GM18502 (cell line): ENCODE measurements at regions not wholly inside any gene's neighbourhood (a gene's known extent, or its start where the extent isn't known, plus 50 kb on each side); places are given as distances from the start of the nearest gene placed in this dataset.
A peak's percentile ranks its signal among the peaks of the same experiment; 100 is the strongest.
"Not testable (repeated sequence)": the region's sequence is repeated elsewhere in the genome, so short reads cannot be mapped to it uniquely, and the experiment has no call there.

Source experiments
- ATAC-seq: cut with Tn5 transposase; IDR thresholded peaks from one replicate; pipeline ENCODE4 v1.9.1; 2021; ENCODE audit warnings: mild to moderate bottlenecking; ENCODE audit not compliant: unreplicated experiment, poor library complexity

DNA sequence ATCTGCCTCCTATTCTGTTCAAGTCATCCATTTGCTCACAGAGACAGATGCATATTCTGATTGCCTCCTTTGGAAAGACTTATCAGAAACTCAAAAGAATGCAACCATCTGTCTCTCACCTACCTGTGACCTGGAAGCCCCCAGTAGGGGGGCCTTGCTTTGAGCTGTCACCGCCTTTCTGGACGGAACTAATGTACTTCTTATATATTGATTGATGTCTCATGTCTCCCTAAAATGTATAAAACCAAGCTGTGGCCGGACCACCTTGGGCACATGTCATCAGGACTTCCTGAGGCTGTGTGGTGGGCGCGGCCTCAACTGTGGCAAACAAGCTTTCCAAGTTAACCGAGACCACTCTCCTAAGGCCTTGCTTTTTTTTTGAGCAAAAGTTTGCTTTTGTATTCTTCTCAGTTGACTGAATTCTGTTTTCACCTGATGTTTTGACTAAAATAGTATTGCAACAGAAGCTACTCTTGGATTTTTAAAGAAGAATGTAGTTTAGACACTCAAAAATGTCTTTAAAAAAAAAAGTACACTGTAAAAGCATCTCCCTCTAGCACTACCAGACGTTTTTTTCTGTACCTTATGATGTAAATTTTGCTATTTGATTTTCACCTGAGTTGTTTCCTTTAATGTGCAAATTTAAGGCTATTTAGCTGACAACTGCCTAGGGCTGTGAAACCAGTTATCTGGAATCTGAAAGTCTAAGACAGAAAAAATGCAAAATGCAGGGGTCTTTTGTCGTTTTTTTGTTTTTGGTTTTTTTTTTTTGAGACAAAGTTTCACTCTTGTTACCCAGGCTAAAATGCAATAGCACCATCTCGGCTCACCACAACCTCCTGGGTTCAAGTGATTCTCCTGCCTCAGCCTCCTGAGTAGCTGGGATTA, 298.8 kb upstream of the SGCG start:
- not testable (repeated sequence) for ATAC-seq

DNA sequence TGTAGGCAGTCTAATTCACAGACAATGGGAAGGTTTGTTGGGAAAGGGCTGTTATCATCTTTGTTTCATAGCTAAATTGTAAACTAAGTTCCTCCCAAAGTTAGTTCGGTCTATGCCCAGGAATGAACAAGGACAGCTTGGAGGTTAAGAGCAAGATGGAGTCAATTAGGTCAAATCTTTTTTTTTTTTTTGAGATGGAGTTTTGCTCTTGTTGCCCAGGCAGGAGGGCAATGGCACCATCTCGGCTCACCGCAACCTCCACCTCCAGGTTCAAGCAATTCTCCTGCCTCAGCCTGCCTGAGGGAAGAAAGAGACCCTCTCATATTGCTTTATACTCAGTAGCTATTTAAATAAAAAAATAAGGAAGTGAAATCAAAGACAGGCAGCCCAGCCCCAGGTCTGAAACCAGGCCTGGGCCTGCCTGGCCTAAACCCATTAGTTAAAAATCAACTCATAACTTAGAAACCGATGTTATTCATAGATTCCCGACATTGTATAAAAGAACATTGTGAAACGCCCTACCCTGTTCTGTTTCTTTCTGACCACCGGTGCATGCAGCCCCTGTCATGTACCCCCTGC, 297.4 kb upstream of the SGCG start:
- no peak for ATAC-seq

DNA sequence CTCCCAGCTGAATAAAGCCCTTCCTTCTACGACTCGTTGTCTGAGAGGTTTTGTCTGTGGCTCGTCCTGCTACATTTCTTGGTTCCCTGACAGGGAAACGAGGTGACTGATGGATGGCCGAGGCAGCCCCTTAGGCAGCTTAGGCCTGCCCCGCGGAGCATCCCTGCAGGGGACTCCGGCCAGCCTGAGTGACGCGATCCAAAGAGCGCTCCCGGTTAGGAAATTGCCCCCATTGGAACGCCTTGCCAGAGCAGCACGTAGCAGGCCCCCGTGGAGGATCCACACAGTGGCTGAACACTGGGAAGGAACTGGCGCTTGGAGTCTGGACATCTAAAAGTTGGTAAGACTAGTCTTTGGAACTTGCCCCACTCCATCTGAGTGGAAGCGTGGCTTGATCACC, 296.8 kb upstream of the SGCG start:
- ATAC-seq = no peak

DNA sequence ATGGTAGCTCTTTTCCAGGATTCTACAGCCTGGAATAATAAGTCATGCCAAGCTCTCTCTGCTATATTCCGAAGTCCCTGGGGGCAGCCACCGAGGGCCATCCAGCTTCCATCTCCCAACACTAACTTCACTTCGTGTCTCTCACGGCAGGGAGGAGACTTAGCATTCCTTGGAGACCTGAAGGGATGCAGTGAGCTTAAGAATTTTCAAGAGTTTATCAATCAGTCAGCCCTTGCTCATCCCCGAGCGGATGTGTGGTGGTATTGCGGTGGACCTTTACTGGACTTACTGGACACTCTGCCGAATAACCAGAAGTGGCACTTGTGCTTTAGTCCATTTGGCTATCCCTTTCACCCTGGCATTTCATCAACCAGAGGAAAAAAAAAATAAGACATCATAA, 294.7 kb upstream of the SGCG start:
- not testable (repeated sequence) for ATAC-seq

DNA sequence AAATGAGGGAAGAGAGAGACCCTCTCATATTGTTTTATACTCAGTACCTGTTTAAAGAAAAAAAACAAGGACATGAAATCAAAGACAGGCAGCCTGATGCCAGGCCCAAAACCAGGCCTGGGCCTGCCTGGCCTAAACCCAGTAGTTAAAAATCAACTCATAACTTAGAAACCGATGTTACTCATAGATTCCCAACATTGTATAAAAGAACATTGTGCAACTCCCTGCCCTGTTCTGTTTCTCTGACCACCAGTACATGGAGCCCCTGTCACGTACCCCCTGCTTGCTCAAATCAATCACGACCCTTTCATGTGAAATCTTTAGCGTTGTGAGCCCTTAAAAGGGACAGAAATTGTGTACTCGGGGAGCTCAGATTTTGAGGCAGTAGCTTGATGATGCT, 291.4 kb upstream of the SGCG start:
- not testable (repeated sequence) for ATAC-seq

DNA sequence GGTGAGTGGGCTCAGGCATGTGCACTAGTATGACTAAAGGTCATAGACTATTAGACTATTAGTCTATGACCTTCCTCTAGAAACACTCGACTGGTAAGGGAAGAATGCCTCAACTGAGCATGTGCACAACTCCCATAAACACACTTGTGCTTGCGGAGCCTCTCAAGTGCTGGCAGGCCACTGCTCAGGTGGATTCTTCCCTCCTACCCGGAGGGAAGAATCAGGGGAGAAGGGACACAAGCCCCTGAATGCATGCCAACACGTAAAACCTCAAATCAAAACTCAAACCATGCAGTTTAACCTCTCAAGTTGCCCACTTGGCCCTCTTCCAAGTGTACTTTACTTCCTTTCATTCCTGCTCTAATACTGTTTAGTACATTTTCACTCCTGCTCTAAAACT, 287.6 kb upstream of the SGCG start:
- ATAC-seq = no peak

DNA sequence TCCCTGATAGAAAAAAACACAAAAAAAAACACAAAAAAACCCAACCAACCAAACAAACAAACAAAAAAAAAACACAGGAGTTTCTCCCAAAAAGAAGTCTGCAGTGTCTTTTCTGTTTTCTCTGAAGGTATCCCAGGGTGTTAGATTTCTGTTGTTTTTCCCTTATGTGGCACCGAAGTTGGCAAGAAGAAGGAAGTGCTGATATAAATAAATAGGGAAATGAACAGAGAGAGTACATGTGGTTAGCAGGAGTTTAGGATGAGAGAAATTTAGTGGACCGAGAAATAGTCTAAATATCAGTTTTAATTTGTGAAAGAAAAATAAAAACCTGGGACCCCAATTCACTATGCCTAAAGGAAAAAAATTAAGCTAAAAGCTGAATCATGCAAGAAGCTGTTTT, 287.0 kb upstream of the SGCG start:
- no peak for ATAC-seq

DNA sequence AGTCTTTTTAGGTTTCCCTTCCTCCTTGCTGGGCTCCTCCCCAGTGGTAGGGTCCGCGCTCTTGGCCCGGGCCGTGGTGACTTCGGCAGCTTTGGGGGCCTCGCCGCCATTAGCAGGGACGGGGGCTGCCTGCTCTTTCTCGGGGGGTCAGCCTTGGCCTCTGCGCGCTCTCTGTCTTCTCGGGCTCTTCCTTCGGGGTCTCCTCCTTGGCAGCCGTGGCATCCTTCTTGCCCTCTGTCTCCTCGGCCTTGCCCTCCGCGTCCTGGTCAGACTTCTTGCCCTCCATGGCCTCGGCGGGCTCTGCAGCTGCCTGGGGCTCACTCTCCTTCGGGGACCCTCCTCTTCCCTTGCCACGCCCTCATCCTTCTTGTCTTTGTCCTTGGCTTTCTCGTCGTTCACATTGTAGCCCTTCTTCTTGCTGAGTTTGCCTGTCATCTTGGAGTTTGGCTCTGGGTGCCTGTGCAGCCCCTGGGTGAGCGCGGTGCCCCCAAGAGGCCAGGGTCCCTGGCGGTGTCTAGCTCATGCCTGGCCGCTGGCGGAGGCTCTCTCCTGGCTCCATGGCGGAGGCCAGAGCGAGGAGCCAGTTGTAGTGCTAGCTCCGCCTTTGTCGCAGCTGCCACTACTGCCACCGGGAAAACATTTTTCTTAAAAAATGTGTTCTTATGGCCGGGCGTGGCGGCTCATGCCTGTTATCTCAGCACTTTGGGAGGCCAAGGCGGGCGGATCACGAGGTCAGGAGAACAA, 283.0 kb upstream of the SGCG start:
- ATAC-seq = no peak

DNA sequence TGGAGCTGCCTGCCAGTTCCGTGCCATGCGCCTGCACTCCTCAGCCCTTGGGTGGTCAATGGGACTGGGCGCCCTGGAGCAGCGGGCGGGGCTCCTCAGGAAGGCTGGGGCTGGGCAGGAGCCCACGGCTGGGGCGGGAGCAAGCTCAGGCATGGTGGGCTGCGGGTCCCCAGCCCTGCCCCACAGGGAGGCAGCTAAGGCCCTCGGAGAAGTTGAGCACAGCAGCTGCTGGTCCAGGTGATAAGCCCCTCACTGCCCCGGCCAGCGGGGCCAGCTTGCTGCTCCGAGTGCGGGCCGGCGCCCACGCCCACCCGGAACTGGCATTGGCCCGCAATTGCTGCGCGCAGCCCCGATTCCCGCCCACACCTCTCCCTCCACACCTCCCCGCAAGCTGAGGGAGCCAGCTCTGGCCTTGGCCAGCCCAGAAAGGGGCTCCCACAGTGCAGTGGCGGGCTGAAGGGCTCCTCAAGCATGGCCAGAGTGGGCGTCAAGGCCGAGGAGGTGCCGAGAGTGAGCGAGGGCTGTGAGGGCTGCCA, 280.3 kb upstream of the SGCG start:
- not testable (repeated sequence) for ATAC-seq

DNA sequence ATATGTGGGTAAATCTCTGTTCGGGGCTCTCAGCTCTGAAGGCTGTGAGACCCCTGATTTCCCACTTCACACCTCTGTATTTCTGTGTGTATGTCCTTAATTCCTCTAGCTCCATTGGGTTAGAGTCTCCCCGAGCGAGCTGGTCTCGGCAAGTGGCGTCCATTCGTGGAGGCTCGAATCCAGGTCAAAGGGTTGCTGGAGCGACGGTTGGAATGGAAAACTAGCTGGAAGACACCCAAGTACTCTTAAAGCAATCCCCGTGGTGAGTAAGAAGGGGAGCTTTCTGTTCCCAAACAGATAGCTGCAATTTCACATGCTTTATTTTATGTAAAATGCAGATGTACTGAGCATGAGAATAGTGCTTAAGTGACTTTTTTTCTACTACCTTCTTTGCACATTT, 277.5 kb upstream of the SGCG start:
- ATAC-seq = no peak

DNA sequence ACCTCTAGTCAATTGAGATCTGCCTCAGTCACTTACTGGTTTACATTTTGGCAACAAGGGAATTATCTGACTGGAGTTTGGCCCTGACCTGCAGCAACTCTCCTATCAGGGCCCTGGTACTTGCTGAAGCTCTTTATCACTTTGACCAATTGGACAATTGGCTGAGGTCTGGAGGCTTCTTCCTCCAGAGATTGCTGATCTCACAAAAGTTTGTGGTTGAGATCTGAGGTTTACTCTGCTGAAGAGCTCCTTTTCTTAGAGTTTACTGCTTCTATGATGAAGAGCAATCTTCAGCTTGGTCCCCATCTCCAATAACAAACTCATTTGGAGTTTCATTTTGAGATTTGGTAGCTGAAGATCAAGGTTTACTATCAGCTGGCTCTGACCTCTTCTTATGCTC, 276.9 kb upstream of the SGCG start:
- ATAC-seq = no peak

DNA sequence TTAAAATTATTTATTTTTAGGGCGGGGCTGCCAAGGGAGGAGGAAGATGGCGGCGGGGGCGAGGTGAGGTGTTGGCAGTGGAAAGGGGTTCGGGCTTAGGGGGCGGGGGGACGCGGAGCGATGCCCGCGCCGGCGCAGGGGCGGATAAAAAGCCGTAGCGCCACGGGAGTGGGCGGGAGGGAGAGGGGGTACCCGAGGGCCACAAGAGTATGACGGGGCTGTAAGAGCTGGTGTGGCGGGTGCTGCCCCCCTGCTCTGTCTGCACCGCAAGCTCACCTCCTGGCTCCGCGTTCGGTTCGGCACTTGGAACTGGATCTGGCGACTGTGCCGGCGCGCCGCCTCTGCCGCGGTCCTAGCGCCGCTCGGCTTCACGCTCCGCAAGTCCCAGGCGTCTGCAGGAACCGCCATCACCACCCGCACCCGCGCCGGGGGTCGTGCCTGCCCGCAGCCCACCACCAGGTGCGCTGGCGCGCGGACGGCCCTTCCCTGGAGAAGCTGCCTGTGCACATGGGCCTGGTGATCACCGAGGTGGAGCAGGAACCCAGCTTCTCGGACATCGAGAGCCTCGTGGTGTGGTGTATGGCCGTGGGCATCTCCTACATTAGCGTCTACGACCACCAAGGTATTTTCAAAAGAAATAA, 265.2 kb upstream of the SGCG start:
- peak; percentile 64 for ATAC-seq

DNA sequence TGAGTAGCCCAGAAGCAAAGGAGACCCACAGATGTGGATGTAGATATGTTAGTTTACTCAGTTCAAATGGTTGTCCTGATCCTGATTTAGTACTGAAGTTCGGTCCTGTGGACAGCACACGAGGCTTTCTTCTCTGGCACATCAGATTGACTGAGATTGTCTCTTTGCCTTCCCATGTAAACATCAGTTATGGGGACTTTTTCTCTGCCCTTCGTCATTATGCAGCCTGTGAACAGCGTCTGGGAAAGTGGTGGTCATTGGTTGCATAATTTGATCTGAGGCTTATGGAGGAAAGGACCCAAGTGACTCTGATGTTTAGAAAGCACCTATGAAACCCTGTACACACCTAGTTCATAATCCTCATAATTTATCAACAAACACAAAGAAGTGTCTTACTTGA, 264.5 kb upstream of the SGCG start:
- ATAC-seq = not testable (repeated sequence)

DNA sequence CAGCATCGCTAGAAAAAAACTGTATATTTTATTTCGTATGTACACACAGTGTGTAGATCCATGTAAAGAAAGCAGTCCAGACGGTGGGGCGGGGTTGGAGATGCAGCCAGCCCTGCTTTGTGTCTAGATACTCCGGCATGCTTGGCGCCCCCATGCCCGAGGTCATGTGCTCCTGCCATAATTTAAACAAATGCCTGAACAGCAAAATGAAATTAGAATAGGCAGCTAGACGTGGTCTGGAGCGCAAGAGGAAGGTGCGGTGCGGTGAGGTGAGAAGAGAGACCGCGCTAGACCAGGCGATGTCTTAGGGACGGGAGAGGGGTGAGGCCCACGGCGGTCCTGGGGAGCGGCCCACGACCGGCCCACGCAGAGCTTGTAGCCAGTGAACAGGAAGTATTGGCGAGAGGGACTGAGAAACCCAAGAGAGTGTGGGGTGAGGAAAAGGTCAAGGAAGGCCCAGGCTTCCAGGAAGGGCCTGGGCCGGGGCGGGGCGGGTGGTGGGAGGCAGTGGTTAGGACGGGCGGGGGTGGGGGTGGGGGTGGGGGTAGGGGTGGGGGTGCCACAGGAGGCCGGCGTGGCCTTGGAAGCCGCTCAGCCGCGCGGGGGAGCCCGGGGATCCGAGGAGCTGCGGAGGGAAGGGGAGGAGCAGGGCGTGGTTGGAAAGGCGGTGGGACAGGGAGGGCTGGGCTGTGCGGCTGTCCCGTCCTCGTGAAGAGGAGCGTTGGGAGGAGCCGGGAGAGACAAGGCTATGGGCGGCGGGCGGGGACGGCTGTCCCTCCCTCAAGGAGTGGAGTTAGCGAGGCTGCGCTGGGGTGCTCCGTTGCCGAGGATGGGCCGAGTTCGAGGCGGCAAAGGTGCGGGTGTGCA, 254.7 kb upstream of the SGCG start:
- ATAC-seq = no peak

DNA sequence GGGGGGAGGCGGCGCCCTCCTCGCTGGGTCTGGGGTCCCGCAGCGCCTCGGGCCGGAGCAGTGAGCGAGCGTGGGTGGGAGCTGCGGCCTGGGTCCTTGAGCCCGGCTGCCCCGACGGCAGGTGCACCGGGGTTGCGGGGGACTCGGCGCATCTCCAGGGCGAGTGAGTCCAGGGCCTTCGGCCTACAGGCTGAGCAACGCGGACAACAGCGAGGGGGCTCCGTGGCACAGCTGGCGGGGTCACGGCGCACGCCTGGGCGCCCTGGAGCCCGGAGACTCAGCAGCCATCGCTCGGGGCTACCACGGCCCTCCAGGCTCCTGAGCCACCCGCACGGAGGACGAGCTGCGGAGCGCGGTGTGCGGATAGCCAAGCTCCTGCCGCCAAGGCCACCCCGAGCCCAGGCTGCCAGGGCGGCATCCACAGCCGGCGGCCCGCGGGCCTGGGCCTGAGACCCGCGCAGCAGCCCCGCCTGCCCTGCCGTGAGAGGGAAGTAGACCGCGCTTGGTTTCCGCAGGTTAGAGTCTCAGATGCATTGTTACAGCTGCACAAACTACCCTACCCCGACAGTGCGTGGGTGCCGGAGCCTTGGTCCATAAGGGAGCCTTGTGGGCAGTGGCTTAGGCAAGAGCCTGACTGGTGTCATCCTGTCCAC, 253.9 kb upstream of the SGCG start:
- ATAC-seq = no peak

DNA sequence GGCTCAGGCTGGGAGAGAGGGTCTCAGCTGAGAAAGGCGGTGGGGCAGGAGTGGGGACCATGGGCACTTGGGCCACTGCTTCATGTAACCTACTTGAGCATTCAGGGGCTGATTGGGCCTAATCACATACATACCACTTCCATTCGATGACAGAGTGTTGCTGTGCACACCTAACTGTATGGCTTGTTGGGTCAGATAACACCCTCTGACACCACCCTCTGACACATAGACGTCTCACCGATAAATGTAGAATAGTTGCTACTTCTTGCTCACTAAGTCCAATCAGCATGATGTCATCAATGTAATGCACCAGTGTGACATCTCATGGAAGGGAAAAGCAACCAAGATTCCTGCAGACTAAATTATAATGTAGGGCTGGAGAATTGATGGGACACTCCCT, 252.9 kb upstream of the SGCG start:
- not testable (repeated sequence) for ATAC-seq

DNA sequence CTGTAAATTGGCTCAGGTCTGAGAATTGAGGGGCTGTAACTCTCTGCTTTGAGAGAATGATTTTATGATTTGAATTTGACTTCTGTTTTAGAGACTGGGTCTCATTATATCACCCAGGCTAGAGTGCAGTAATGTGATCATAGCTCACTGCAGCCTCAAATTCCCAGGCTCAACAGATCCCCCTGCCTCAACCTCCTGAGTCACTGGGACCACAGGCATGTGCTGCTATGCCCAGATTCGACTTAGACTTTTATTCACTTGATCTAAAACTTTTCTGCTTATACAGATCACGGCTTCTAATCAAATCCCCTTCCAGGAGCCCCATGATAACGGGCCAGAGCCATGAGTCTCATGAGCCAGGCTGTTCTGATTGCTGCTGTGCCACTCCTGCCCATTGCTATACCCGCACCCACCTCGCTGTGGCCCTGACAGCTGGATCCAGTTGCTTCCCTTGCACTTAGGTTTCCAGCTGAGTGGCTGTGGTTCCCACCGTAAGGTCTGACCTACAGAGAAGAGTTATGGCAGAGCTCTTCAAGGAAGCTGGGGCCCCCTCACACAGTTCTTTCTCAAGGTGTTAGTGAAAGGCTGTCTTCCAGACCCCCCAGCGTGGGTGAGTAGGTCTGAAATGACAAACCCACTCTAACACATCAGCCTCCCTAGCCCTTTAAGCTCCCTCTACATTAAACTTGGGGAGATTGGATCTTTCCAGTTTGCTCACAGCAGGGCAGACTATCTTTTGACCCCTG, 251.2 kb upstream of the SGCG start:
- no peak for ATAC-seq

DNA sequence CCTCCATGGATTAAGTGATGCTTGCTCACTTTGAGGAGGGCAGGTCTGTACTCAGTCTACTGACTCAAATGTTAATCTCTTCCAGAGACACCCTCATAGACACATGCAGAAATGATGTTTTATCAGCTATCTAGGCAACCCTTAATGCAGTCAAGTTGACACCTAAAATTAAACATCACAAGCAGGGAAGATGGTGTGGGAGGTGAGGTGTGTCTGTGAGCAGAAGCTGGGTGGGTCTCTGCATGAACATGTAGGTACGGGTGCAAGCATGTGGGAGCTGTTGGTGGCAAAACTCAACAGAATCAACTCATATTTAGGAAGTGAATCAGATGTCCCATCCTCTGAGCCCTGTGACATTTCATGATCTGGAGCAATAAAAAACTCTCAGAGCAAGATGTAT, 249.2 kb upstream of the SGCG start:
- ATAC-seq = no peak
